NCI-H2196 treated with DMSO at 0.1 percent for 48 hours (cell line): ENCODE measurements at regions not wholly inside any gene's neighbourhood (a gene's known extent, or its start where the extent isn't known, plus 50 kb on each side); places are given as distances from the start of the nearest gene placed in this dataset.
"Not testable (repeated sequence)": the region's sequence is repeated elsewhere in the genome, so short reads cannot be mapped to it uniquely, and the experiment has no call there.

ENCODE experiments used
- DNase-seq: peaks from one replicate; lab custom pipeline; 2025; ENCODE audit not compliant: unreplicated experiment; lab: John Stamatoyannopoulos, UW

- DNase-seq = not testable (repeated sequence)
Observed at GRCh38 chr6:104676679-104677078, 183.0 kb downstream of the HACE1 start.

GRCh38 chr6:104675161-104675560 lies 184.6 kb downstream of the HACE1 start:
- not testable (repeated sequence) for DNase-seq

- DNase-seq = not testable (repeated sequence)
Observed at GRCh38 chr6:104673078-104673477, 186.6 kb downstream of the HACE1 start.

GRCh38 chr6:104671591-104671891 lies 188.2 kb downstream of the HACE1 start:
- not testable (repeated sequence) for DNase-seq

- not testable (repeated sequence) for DNase-seq
Observed at GRCh38 chr6:104670834-104671590, 188.7 kb downstream of the HACE1 start.

GRCh38 chr6:104669483-104669882 lies 190.2 kb downstream of the HACE1 start:
- DNase-seq = no peak

- no peak for DNase-seq
Observed at GRCh38 chr6:104656235-104656634, 203.5 kb downstream of the HACE1 start.

- DNase-seq = no peak
Observed at GRCh38 chr6:104653781-104654180, 205.9 kb downstream of the HACE1 start.

- no peak for DNase-seq
Observed at GRCh38 chr6:104648347-104648746, 211.4 kb downstream of the HACE1 start.

- no peak for DNase-seq
Observed at GRCh38 chr6:104644848-104645247, 214.9 kb downstream of the HACE1 start.

GRCh38 chr6:104642871-104643270 lies 216.8 kb downstream of the HACE1 start:
- no peak for DNase-seq

- no peak for DNase-seq
Observed at GRCh38 chr6:104640761-104641160, 219.0 kb downstream of the HACE1 start.

GRCh38 chr6:104640150-104640700 lies 219.5 kb downstream of the HACE1 start:
- DNase-seq = no peak

- DNase-seq = no peak
Observed at GRCh38 chr6:104639668-104640067, 220.1 kb downstream of the HACE1 start.

- DNase-seq = no peak
Observed at GRCh38 chr6:104638841-104639290, 220.9 kb downstream of the HACE1 start.

GRCh38 chr6:104633125-104633524 lies 226.6 kb downstream of the HACE1 start:
- no peak for DNase-seq

- DNase-seq = no peak
Observed at GRCh38 chr6:104632588-104632987, 227.1 kb downstream of the HACE1 start.

- DNase-seq = no peak
Observed at GRCh38 chr6:104630955-104631354, 228.8 kb downstream of the HACE1 start.

GRCh38 chr6:104630522-104630921 lies 229.2 kb downstream of the HACE1 start:
- no peak for DNase-seq

GRCh38 chr6:104629826-104630225 lies 229.9 kb downstream of the HACE1 start:
- DNase-seq = no peak

- DNase-seq = no peak
Observed at GRCh38 chr6:104625536-104625935, 234.2 kb downstream of the HACE1 start.

GRCh38 chr6:104623052-104623690 lies 236.5 kb downstream of the HACE1 start:
- DNase-seq = no peak
